ENCODE measurements at regions not wholly inside any gene's neighbourhood (a gene's known extent, or its start where the extent isn't known, plus 50 kb on each side); places are given as distances from the start of the nearest gene placed in this dataset.
A peak's percentile ranks its signal among the peaks of the same experiment; 100 is the strongest.

DNA sequence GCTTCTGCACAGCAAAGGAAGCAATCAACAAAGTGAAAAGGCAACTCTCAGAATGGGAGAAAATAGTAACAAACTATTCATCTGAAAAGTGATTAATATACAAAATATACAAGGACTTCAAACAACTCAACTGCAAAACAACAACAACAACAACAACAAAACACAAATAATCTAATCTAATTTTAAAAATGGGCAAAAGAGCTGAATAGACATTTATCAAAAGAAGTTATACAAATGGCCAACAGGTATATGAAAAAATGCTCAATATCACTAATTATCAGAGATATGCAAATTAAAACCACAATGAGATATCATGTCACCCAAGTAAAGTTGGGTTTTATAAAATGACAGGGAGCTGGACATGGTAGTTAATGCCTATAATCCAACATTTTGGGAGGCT lies 602.8 kb upstream of the DIAPH2 start:
- DNase-seq (ENCODE audit: low spot score) (no peak), ATAC-seq (no peak), FAIRE-seq (no peak)
- Histone ChIP-seq H3K27ac (ENCODE audit: extremely low read length, insufficient read depth, low read length) (no peak overlapping the region), H3K4me1 (ENCODE audit: insufficient read depth, low read length) (no peaks in the 10 kb centered on the region), H2AFZ (ENCODE audit: low read length) (no peak overlapping the region), H3K9me3 (ENCODE audit: low read length) (no peaks in the 10 kb centered on the region), H3K4me2 (ENCODE audit: low read depth, low read length) (no peak overlapping the region), H3K4me3 (replicated peaks in 1 of 3; ENCODE audit: insufficient read depth in 1 of 3, low read depth in 2 of 3, low read length in 3 of 3) (no peak overlapping the region), H3K79me2 (ENCODE audit: insufficient read depth, low read length) (no peaks in the 10 kb centered on the region), H4K20me1 (ENCODE audit: insufficient read depth, low read length) (no peaks in the 10 kb centered on the region), H3K27me3 (ENCODE audit: control insufficient read depth in 1 of 2, insufficient read depth in 2 of 2, low read length in 2 of 2) (no peaks in the 10 kb centered on the region), H3K9ac (ENCODE audit: insufficient read depth, low read depth, low read length) (no peak overlapping the region), H3K36me3 (replicated peaks in 1 of 2; ENCODE audit: control insufficient read depth in 1 of 2, insufficient read depth in 2 of 2, low read length in 2 of 2) (no peaks in the 10 kb centered on the region)
- ChIA-PET POLR2A (no interaction called here), CTCF (ENCODE audit: low intra/inter-chr PET ratio, low total read pairs) (no interaction called here)
- no TSS peak for BruUV-seq (replicated peaks)
- in situ Hi-C loops (cut with HindIII; ENCODE audit: extremely low pct_ligation_motif_present, low pct_unique_long_range_greater_than_20kb) (no loop called here), intact Hi-C loops (cut with micrococcal nuclease; ENCODE audit: unreplicated experiment) (no loop called here)
- TF ChIP-seq MAFK (conservative IDR thresholded peaks at IDR 0.05 in 1 of 2, IDR thresholded peaks at IDR 0.05 in 1 of 2; ENCODE audit: low read length in 2 of 2) (peak in 1 of 2 experiments; percentile 27; a peak in 2 of 4 replicates), ZNF703 (CRISPR knock-in tag; IDR thresholded peaks at IDR 0.05; ENCODE audit: borderline replicate concordance) (no peak)

DNA sequence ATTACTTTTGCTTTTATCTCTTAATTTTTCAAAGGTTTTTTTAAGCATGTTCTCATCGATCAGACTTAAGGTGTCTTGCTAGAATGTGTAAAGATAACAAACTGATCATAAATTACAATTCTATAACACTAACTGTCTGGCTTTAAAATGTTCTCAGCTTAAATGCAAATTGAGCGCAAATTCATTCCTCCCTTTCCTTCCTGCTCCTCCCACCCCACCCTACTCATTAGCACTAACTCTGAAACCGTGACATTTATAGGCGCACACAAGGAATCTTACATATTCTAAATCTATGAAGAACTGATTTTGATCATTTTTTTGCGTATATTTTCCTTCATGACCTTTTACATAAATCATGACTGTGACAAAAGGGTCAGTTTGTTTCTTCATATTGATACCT lies 590.0 kb upstream of the DIAPH2 start:
- Histone ChIP-seq H3K27me3 (ENCODE audit: control insufficient read depth in 1 of 2, insufficient read depth in 2 of 2, low read length in 2 of 2) (no peaks in the 10 kb centered on the region), H3K27ac (ENCODE audit: extremely low read length, insufficient read depth, low read length) (no peak overlapping the region), H4K20me1 (ENCODE audit: insufficient read depth, low read length) (no peaks in the 10 kb centered on the region), H2AFZ (ENCODE audit: low read length) (no peak overlapping the region), H3K4me2 (ENCODE audit: low read depth, low read length) (no peak overlapping the region), H3K9ac (ENCODE audit: insufficient read depth, low read depth, low read length) (no peak overlapping the region), H3K79me2 (ENCODE audit: insufficient read depth, low read length) (no peaks in the 10 kb centered on the region), H3K9me3 (ENCODE audit: low read length) (no peaks in the 10 kb centered on the region), H3K36me3 (replicated peaks in 1 of 2; ENCODE audit: control insufficient read depth in 1 of 2, insufficient read depth in 2 of 2, low read length in 2 of 2) (no peaks in the 10 kb centered on the region), H3K4me1 (ENCODE audit: insufficient read depth, low read length) (no peaks in the 10 kb centered on the region), H3K4me3 (replicated peaks in 1 of 3; ENCODE audit: insufficient read depth in 1 of 3, low read depth in 2 of 3, low read length in 3 of 3) (no peak overlapping the region)
- intact Hi-C loops (cut with micrococcal nuclease; ENCODE audit: unreplicated experiment) (no loop called here), in situ Hi-C loops (cut with HindIII; ENCODE audit: extremely low pct_ligation_motif_present, low pct_unique_long_range_greater_than_20kb) (no loop called here)
- POLR2A ChIA-PET = no interaction called here
- BruUV-seq (replicated peaks) = no TSS peak
- no peak for DNase-seq (ENCODE audit: low spot score)
- FAIRE-seq = no peak
- WGBS (ENCODE audit: low lambda C conversion rate) = 1% methylated on average over 5 of the region's 5 CpGs
- no peak for ATAC-seq
- CTCF ChIA-PET (ENCODE audit: low intra/inter-chr PET ratio, low total read pairs) = no interaction called here
- TF ChIP-seq ZBTB38 (CRISPR knock-in tag; IDR thresholded peaks at IDR 0.05) = no peak
- TF ChIP-seq YY1 (IDR thresholded peaks at IDR 0.05; ENCODE audit: insufficient read depth, insufficient replicate concordance, low read depth, low read length) = no peak
- TF ChIP-seq, protein P1, sequence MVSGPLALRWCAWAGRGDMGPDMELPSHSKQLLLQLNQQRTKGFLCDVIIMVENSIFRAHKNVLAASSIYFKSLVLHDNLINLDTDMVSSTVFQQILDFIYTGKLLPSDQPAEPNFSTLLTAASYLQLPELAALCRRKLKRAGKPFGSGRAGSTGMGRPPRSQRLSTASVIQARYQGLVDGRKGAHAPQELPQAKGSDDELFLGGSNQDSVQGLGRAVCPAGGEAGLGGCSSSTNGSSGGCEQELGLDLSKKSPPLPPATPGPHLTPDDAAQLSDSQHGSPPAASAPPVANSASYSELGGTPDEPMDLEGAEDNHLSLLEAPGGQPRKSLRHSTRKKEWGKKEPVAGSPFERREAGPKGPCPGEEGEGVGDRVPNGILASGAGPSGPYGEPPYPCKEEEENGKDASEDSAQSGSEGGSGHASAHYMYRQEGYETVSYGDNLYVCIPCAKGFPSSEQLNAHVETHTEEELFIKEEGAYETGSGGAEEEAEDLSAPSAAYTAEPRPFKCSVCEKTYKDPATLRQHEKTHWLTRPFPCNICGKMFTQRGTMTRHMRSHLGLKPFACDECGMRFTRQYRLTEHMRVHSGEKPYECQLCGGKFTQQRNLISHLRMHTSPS (CRISPR knock-in tag; IDR thresholded peaks at IDR 0.05; ENCODE audit: low read depth) = no peak
- no peak for TF ChIP-seq ZNF496 (CRISPR knock-in tag; IDR thresholded peaks at IDR 0.05; ENCODE audit: insufficient replicate concordance)
- no peak for TF ChIP-seq ZNF136 (CRISPR knock-in tag; IDR thresholded peaks at IDR 0.05; ENCODE audit: low read depth)
- TF ChIP-seq CEBPB (IDR thresholded peaks at IDR 0.05; ENCODE audit: borderline replicate concordance, low read depth, low read length) = no peak
- TF ChIP-seq, protein P2, sequence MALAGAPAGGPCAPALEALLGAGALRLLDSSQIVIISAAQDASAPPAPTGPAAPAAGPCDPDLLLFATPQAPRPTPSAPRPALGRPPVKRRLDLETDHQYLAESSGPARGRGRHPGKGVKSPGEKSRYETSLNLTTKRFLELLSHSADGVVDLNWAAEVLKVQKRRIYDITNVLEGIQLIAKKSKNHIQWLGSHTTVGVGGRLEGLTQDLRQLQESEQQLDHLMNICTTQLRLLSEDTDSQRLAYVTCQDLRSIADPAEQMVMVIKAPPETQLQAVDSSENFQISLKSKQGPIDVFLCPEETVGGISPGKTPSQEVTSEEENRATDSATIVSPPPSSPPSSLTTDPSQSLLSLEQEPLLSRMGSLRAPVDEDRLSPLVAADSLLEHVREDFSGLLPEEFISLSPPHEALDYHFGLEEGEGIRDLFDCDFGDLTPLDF (CRISPR knock-in tag; IDR thresholded peaks at IDR 0.05) = no peak
- TF ChIP-seq, protein P3, sequence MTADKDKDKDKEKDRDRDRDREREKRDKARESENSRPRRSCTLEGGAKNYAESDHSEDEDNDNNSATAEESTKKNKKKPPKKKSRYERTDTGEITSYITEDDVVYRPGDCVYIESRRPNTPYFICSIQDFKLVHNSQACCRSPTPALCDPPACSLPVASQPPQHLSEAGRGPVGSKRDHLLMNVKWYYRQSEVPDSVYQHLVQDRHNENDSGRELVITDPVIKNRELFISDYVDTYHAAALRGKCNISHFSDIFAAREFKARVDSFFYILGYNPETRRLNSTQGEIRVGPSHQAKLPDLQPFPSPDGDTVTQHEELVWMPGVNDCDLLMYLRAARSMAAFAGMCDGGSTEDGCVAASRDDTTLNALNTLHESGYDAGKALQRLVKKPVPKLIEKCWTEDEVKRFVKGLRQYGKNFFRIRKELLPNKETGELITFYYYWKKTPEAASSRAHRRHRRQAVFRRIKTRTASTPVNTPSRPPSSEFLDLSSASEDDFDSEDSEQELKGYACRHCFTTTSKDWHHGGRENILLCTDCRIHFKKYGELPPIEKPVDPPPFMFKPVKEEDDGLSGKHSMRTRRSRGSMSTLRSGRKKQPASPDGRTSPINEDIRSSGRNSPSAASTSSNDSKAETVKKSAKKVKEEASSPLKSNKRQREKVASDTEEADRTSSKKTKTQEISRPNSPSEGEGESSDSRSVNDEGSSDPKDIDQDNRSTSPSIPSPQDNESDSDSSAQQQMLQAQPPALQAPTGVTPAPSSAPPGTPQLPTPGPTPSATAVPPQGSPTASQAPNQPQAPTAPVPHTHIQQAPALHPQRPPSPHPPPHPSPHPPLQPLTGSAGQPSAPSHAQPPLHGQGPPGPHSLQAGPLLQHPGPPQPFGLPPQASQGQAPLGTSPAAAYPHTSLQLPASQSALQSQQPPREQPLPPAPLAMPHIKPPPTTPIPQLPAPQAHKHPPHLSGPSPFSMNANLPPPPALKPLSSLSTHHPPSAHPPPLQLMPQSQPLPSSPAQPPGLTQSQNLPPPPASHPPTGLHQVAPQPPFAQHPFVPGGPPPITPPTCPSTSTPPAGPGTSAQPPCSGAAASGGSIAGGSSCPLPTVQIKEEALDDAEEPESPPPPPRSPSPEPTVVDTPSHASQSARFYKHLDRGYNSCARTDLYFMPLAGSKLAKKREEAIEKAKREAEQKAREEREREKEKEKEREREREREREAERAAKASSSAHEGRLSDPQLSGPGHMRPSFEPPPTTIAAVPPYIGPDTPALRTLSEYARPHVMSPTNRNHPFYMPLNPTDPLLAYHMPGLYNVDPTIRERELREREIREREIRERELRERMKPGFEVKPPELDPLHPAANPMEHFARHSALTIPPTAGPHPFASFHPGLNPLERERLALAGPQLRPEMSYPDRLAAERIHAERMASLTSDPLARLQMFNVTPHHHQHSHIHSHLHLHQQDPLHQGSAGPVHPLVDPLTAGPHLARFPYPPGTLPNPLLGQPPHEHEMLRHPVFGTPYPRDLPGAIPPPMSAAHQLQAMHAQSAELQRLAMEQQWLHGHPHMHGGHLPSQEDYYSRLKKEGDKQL (CRISPR knock-in tag; IDR thresholded peaks at IDR 0.05; ENCODE audit: low read depth) = no peak
- no peak for TF ChIP-seq ISL2 (CRISPR knock-in tag; IDR thresholded peaks at IDR 0.05)

Measured in HepG2 (cell line).